OCI-LY1 (cell line): ENCODE measurements at regions not wholly inside any gene's neighbourhood (a gene's known extent, or its start where the extent isn't known, plus 50 kb on each side); places are given as distances from the start of the nearest gene placed in this dataset.

Source experiments
- H2AFZ ChIP-seq: fragments of 200-600 bp; sonication (generic), shearing (Covaris generic); 2 replicates; pipeline ENCODE4 v1.6.0; 2014; ENCODE audit warnings: antibody characterized with exemption, mild to moderate bottlenecking, low read length
- H3F3A ChIP-seq: fragments of 200-600 bp; sonication (generic), shearing (Covaris generic); 2 replicates; pipeline ENCODE4 v1.6.0; 2014; ENCODE audit warnings: mild to moderate bottlenecking, antibody characterized with exemption, low read length, moderate library complexity; ENCODE audit not compliant: insufficient read depth
- H3K27ac ChIP-seq: fragments of 200-600 bp; sonication (generic); 2 replicates; pipeline ENCODE4 v1.5.1; 2014; ENCODE audit warnings: low read length, mixed run types, mild to moderate bottlenecking, low read depth; ENCODE audit not compliant: poor library complexity, severe bottlenecking
- H3K27me3 ChIP-seq: fragments of 200-600 bp; sonication (generic); 2 replicates; pipeline ENCODE4 v1.6.0; 2014; ENCODE audit warnings: antibody characterized with exemption, mild to moderate bottlenecking, low read length, moderate library complexity; ENCODE audit not compliant: insufficient read depth
- H3K36me3 ChIP-seq: fragments of 200-600 bp; sonication (generic); 2 replicates; pipeline ENCODE4 v1.6.1; 2014; ENCODE audit warnings: mild to moderate bottlenecking, antibody characterized with exemption, low read length, moderate library complexity, mixed read lengths; ENCODE audit not compliant: insufficient read depth
- H3K4me1 ChIP-seq: fragments of 200-600 bp; sonication (generic); 2 replicates; pipeline ENCODE4 v1.5.1; 2014; ENCODE audit warnings: mild to moderate bottlenecking, low read length, moderate library complexity; ENCODE audit not compliant: insufficient read depth, severe bottlenecking
- H3K4me2 ChIP-seq: fragments of 200-600 bp; sonication (generic), shearing (Covaris generic); 2 replicates; pipeline ENCODE4 v1.6.1; 2014; ENCODE audit warnings: low read length
- H3K4me3 ChIP-seq: fragments of 200-600 bp; sonication (generic); 2 replicates; pipeline ENCODE4 v1.5.1; 2014; ENCODE audit warnings: low read length, low read depth, mild to moderate bottlenecking, mixed read lengths; ENCODE audit not compliant: poor library complexity, severe bottlenecking
- H3K79me2 ChIP-seq: fragments of 200-600 bp; shearing (Covaris generic); 2 replicates; pipeline ENCODE4 v1.6.1; 2016; ENCODE audit warnings: mixed run types, low read length, mixed read lengths; ENCODE audit not compliant: insufficient read depth
- H3K9ac ChIP-seq: fragments of 200-600 bp; sonication (generic), shearing (Covaris generic); 2 replicates; pipeline ENCODE4 v1.6.1; 2014; ENCODE audit warnings: mild to moderate bottlenecking, low read length, mixed read lengths
- H3K9me2 ChIP-seq: fragments of 200-600 bp; sonication (generic), shearing (Covaris generic); 2 replicates; pipeline ENCODE4 v1.6.1; 2014; ENCODE audit warnings: low read depth, mild to moderate bottlenecking, low read length, mixed read lengths
- H3K9me3 ChIP-seq: fragments of 200-600 bp; shearing (Covaris generic); 2 replicates; pipeline ENCODE4 v1.6.1; 2014; ENCODE audit warnings: low read length, mixed read lengths
- H4K20me1 ChIP-seq: fragments of 200-600 bp; sonication (generic), shearing (Covaris generic); 2 replicates; pipeline ENCODE4 v1.6.0; 2016; ENCODE audit warnings: mild to moderate bottlenecking, low read length; ENCODE audit not compliant: insufficient read depth
- CTCF ChIP-seq: fragments of 200-600 bp; sonication (generic), shearing (Covaris generic); IDR thresholded peaks from 2 replicates; pipeline ENCODE4 v1.5.1; 2017; ENCODE audit warnings: mild to moderate bottlenecking, antibody characterized with exemption, low read length, moderate library complexity, mixed read lengths
- EZH2 ChIP-seq: fragments of 200-600 bp; sonication (generic), shearing (Covaris generic); IDR thresholded peaks from 2 replicates; pipeline ENCODE4 v1.8.0; 2017; ENCODE audit warnings: borderline replicate concordance, mixed run types, mild to moderate bottlenecking, antibody characterized with exemption, low read length, moderate library complexity, mixed read lengths

- Histone ChIP-seq H4K20me1 (no peaks in the 10 kb centered on the region), H3K27me3 (no peaks in the 10 kb centered on the region), H3K4me1 (no peaks in the 10 kb centered on the region), H3K4me3 (no peak overlapping the region), H3K9ac (no peak overlapping the region), H3K9me2 (no peaks in the 10 kb centered on the region), H3K27ac (no peak overlapping the region), H3K36me3 (no peaks in the 10 kb centered on the region), H3K4me2 (no peak overlapping the region), H2AFZ (no peak overlapping the region), H3K79me2 (no peaks in the 10 kb centered on the region), H3K9me3 (no peaks in the 10 kb centered on the region), H3F3A (no peaks in the 10 kb centered on the region)
- TF ChIP-seq EZH2: no peak
- TF ChIP-seq CTCF: no peak
Measured at GRCh38 chr21:16308269-16308668, 578.5 kb downstream of the USP25 start.

- no peak overlapping the region for H3K4me2 ChIP-seq
- no peak overlapping the region for H3K4me3 ChIP-seq
- no peaks in the 10 kb centered on the region for H3K9me3 ChIP-seq
- no peak overlapping the region for H2AFZ ChIP-seq
- H4K20me1 ChIP-seq: no peaks in the 10 kb centered on the region
- H3K4me1 ChIP-seq: no peaks in the 10 kb centered on the region
- H3F3A ChIP-seq: no peaks in the 10 kb centered on the region
- H3K27me3 ChIP-seq: no peaks in the 10 kb centered on the region
- no peak overlapping the region for H3K9ac ChIP-seq
- H3K27ac ChIP-seq: no peak overlapping the region
- no peaks in the 10 kb centered on the region for H3K36me3 ChIP-seq
- TF ChIP-seq EZH2: no peak
- TF ChIP-seq CTCF: no peak
- H3K9me2 ChIP-seq: no peaks in the 10 kb centered on the region
- H3K79me2 ChIP-seq: no peaks in the 10 kb centered on the region
Measured at GRCh38 chr21:16309250-16309971, 579.6 kb downstream of the USP25 start.

- H3K9me2 ChIP-seq: no peaks in the 10 kb centered on the region
- no peaks in the 10 kb centered on the region for H3K27me3 ChIP-seq
- TF ChIP-seq EZH2 (no peak), CTCF (no peak)
- H3K9ac ChIP-seq: no peak overlapping the region
- no peak overlapping the region for H3K27ac ChIP-seq
- H3K4me2 ChIP-seq: no peak overlapping the region
- no peak overlapping the region for H3K4me3 ChIP-seq
- no peaks in the 10 kb centered on the region for H3K36me3 ChIP-seq
- no peaks in the 10 kb centered on the region for H3K9me3 ChIP-seq
- no peak overlapping the region for H2AFZ ChIP-seq
- no peaks in the 10 kb centered on the region for H3K4me1 ChIP-seq
- no peaks in the 10 kb centered on the region for H3F3A ChIP-seq
- no peaks in the 10 kb centered on the region for H3K79me2 ChIP-seq
- H4K20me1 ChIP-seq: no peaks in the 10 kb centered on the region
Measured at GRCh38 chr21:16310176-16310575, 580.4 kb downstream of the USP25 start.
